WTC11 (cell line): ENCODE measurements at regions not wholly inside any gene's neighbourhood (a gene's known extent, or its start where the extent isn't known, plus 50 kb on each side); places are given as distances from the start of the nearest gene placed in this dataset.

Source experiments
- ATAC-seq: fragments of 200-7000 bp; cut with Tn5 transposase; 2 replicates; pipeline ENCODE4 v1.10.0; 2021; ENCODE audit warnings: mild to moderate bottlenecking, moderate library complexity
- CTCF ChIA-PET: fragments of 300-600 bp; sonication (Branson Sonifier 250); formaldehyde crosslinking; loops from one replicate; lab custom pipeline; 2021; ENCODE audit warnings: antibody characterized with exemption; lab: Charles Lee
- POLR2A ChIA-PET: fragments of 350-600 bp; sonication (Branson Sonifier 250); formaldehyde crosslinking; loops from one replicate; lab custom pipeline; 2021; ENCODE audit warnings: antibody characterized with exemption; lab: Charles Lee
- DNase-seq: peaks from one replicate; pipeline ENCODE4 v3.0.0; 2021; ENCODE audit warnings: low spot score
- H3K27ac Mint-ChIP-seq: 2 replicates; pipeline ENCODE4 v1.8.0; 2021; ENCODE audit warnings: mixed read lengths
- H3K27me3 Mint-ChIP-seq: 2 replicates; pipeline ENCODE4 v1.8.0; 2021; ENCODE audit warnings: low read depth, mild to moderate bottlenecking, moderate library complexity, mixed read lengths
- H3K36me3 Mint-ChIP-seq: 2 replicates; pipeline ENCODE4 v1.8.0; 2021; ENCODE audit warnings: mixed read lengths
- H3K4me1 Mint-ChIP-seq: 2 replicates; pipeline ENCODE4 v1.8.0; 2022; ENCODE audit warnings: mixed read lengths
- H3K4me3 Mint-ChIP-seq: 2 replicates; pipeline ENCODE4 v1.8.0; 2021; ENCODE audit warnings: mild to moderate bottlenecking, moderate library complexity, mixed read lengths
- H3K9me3 Mint-ChIP-seq: 2 replicates; pipeline ENCODE4 v1.8.0; 2021; ENCODE audit warnings: mixed read lengths
- AR ChIP-seq: fragments of 250-450 bp; sonication (Bioruptor Pico); IDR thresholded peaks from 2 replicates; pipeline ENCODE4 v1.9.0; 2021; ENCODE audit warnings: mild to moderate bottlenecking
- ATF2 ChIP-seq: sonication (generic); formaldehyde crosslinking; IDR thresholded peaks from 2 replicates; pipeline ENCODE4 v1.8.1; 2022; ENCODE audit warnings: low read depth, missing genetic modification reagents, borderline replicate concordance
- GABPB1 ChIP-seq: sonication (generic); formaldehyde crosslinking; IDR thresholded peaks from 2 replicates; pipeline ENCODE4 v1.8.1; 2023; ENCODE audit warnings: mild to moderate bottlenecking, missing genetic modification reagents
- GTF2I ChIP-seq: fragments of 250-450 bp; sonication (Bioruptor Pico); conservative IDR thresholded peaks from 2 replicates; pipeline ENCODE4 v1.4.0; 2021; ENCODE audit warnings: mild to moderate bottlenecking
- JAZF1 ChIP-seq: fragments of 250-450 bp; sonication (Bioruptor Pico); IDR thresholded peaks from 2 replicates; pipeline ENCODE4 v1.9.0; 2021; ENCODE audit warnings: moderate library complexity, mild to moderate bottlenecking, inconsistent platforms
- NFE2L1 ChIP-seq: sonication (generic); formaldehyde crosslinking; IDR thresholded peaks from 2 replicates; pipeline ENCODE4 v1.8.1; 2023; ENCODE audit warnings: missing genetic modification reagents
- NFYB ChIP-seq: sonication (generic); formaldehyde crosslinking; conservative IDR thresholded peaks from 2 replicates; pipeline ENCODE4 v1.8.0; 2022; ENCODE audit warnings: low read depth, missing genetic modification reagents
- STAT6 ChIP-seq: sonication (generic); formaldehyde crosslinking; conservative IDR thresholded peaks from 2 replicates; pipeline ENCODE4 v1.8.1; 2023; ENCODE audit warnings: mild to moderate bottlenecking, low read depth, missing genetic modification reagents, moderate library complexity
- USF1 ChIP-seq: sonication (generic); formaldehyde crosslinking; IDR thresholded peaks from 2 replicates; pipeline ENCODE4 v1.8.0; 2022; ENCODE audit warnings: mild to moderate bottlenecking, missing genetic modification reagents
- ZBTB21 ChIP-seq: sonication (generic); formaldehyde crosslinking; IDR thresholded peaks from 2 replicates; pipeline ENCODE4 v1.8.1; 2023; ENCODE audit warnings: mild to moderate bottlenecking, missing genetic modification reagents, borderline replicate concordance
- ZMAT4 ChIP-seq: fragments of 250-450 bp; sonication (Bioruptor Pico); IDR thresholded peaks from 2 replicates; pipeline ENCODE4 v1.9.0; 2021; ENCODE audit warnings: mild to moderate bottlenecking
- ZNF138 ChIP-seq: sonication (generic); formaldehyde crosslinking; conservative IDR thresholded peaks from 2 replicates; pipeline ENCODE4 v1.8.1; 2022; ENCODE audit warnings: mild to moderate bottlenecking, moderate library complexity, missing genetic modification reagents
- TF ChIP-seq, protein P1 (sequence below): sonication (generic); formaldehyde crosslinking; IDR thresholded peaks from 2 replicates; pipeline ENCODE4 v1.8.1; 2023; ENCODE audit warnings: mild to moderate bottlenecking, missing genetic modification reagents, moderate library complexity
- TF ChIP-seq, protein P2 (sequence below): sonication (generic); formaldehyde crosslinking; IDR thresholded peaks from 2 replicates; pipeline ENCODE4 v1.8.1; 2022; ENCODE audit warnings: low read depth, mild to moderate bottlenecking, moderate library complexity, missing genetic modification reagents, borderline replicate concordance
- TF ChIP-seq, protein P3 (sequence below): fragments of 250-450 bp; sonication (Bioruptor Pico); IDR thresholded peaks from 2 replicates; pipeline ENCODE4 v1.9.0; 2021; ENCODE audit warnings: moderate library complexity, mild to moderate bottlenecking, inconsistent platforms, borderline replicate concordance
- TF ChIP-seq, protein P4 (sequence below): sonication (generic); formaldehyde crosslinking; IDR thresholded peaks from 2 replicates; pipeline ENCODE4 v1.8.0; 2022; ENCODE audit warnings: missing genetic modification reagents

DNA sequence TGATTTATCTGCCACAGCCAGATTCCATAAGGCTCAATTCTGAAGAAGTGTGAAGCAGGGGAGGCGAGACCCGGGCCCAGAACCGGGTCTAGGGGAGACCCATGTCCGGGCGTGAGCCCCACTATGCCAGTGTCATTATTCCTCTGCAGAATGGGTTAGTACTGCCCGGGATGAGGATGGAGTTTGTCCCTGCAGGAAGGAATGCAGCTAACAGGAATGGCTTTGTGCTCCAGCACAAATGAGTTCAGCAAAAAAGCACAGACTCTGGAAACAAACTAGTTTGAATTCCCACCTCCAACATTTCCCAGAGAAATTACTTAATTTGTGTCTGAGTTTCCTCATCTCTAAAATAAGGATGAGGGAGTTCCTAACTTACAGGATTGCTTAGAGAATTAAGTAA is 202.9 kb downstream of the SYK start (continued):
- no peak for TF ChIP-seq ATF2 (CRISPR knock-in tag)
- TF ChIP-seq STAT6 (CRISPR knock-in tag) = no peak
- TF ChIP-seq, protein P1, sequence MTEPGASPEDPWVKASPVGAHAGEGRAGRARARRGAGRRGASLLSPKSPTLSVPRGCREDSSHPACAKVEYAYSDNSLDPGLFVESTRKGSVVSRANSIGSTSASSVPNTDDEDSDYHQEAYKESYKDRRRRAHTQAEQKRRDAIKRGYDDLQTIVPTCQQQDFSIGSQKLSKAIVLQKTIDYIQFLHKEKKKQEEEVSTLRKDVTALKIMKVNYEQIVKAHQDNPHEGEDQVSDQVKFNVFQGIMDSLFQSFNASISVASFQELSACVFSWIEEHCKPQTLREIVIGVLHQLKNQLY (CRISPR knock-in tag) = no peak
- TF ChIP-seq, protein P2, sequence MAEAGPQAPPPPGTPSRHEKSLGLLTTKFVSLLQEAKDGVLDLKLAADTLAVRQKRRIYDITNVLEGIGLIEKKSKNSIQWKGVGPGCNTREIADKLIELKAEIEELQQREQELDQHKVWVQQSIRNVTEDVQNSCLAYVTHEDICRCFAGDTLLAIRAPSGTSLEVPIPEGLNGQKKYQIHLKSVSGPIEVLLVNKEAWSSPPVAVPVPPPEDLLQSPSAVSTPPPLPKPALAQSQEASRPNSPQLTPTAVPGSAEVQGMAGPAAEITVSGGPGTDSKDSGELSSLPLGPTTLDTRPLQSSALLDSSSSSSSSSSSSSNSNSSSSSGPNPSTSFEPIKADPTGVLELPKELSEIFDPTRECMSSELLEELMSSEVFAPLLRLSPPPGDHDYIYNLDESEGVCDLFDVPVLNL = no peak
- TF ChIP-seq NFYB (CRISPR knock-in tag) = no peak
- TF ChIP-seq ZBTB21 = no peak
- TF ChIP-seq NFE2L1 (CRISPR knock-in tag) = no peak
- no peak for TF ChIP-seq USF1 (CRISPR knock-in tag)
- no peak for TF ChIP-seq GTF2I (CRISPR knock-in tag)
- no peak for TF ChIP-seq ZMAT4
- no peak for TF ChIP-seq AR (CRISPR knock-in tag)
- TF ChIP-seq GABPB1 (CRISPR knock-in tag) = no peak
- no peak for TF ChIP-seq JAZF1
- TF ChIP-seq, protein P3, sequence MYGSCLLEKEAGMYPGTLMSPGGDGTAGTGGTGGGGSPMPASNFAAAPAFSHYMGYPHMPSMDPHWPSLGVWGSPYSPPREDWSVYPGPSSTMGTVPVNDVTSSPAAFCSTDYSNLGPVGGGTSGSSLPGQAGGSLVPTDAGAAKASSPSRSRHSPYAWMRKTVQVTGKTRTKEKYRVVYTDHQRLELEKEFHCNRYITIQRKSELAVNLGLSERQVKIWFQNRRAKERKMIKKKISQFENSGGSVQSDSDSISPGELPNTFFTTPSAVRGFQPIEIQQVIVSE = no peak
- TF ChIP-seq, all 79 proteins: peak for 0

DNA sequence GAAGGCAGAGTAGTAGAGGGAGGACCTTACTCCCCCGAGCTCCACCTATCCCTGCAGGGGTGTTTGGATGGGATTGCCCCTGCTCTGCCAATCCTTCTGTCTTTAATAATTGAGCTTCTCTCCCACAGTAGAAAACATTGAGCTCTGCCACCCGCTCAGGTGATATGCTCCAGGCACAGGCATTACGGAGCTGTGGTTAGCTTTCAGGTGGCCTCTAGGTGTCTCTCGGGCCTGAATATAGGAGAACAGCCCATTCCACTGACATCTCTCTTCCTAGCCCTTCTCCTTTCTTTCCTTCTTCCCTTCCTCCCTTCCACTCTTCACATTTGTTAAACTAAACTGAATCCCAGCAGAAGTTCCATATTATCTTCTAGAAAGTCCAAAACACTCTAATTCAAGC is 203.4 kb downstream of the SYK start:
- H3K27me3 Mint-ChIP-seq = no peaks in the 10 kb centered on the region; the same call in 1 of the 2 replicates
- no peak overlapping the region for H3K27ac Mint-ChIP-seq

More for the DNA sequence above, 203.4 kb downstream of the SYK start:
- Mint-ChIP-seq H3K4me3 (no peak overlapping the region), H3K9me3 (peaks cover 23% of the 10 kb centered on the region), H3K4me1 (no peaks in the 10 kb centered on the region), H3K36me3 (peaks cover 14% of the 10 kb centered on the region)
- CTCF ChIA-PET = interaction anchor here (0.5 to 2.5 kb wide), 18 partner anchors 9 to 722 kb away, joined by 3 to 24 read pairs (median 3); no protein-coding TSS in a partner anchor
- POLR2A ChIA-PET = no interaction called here
- TF ChIP-seq, protein P4, sequence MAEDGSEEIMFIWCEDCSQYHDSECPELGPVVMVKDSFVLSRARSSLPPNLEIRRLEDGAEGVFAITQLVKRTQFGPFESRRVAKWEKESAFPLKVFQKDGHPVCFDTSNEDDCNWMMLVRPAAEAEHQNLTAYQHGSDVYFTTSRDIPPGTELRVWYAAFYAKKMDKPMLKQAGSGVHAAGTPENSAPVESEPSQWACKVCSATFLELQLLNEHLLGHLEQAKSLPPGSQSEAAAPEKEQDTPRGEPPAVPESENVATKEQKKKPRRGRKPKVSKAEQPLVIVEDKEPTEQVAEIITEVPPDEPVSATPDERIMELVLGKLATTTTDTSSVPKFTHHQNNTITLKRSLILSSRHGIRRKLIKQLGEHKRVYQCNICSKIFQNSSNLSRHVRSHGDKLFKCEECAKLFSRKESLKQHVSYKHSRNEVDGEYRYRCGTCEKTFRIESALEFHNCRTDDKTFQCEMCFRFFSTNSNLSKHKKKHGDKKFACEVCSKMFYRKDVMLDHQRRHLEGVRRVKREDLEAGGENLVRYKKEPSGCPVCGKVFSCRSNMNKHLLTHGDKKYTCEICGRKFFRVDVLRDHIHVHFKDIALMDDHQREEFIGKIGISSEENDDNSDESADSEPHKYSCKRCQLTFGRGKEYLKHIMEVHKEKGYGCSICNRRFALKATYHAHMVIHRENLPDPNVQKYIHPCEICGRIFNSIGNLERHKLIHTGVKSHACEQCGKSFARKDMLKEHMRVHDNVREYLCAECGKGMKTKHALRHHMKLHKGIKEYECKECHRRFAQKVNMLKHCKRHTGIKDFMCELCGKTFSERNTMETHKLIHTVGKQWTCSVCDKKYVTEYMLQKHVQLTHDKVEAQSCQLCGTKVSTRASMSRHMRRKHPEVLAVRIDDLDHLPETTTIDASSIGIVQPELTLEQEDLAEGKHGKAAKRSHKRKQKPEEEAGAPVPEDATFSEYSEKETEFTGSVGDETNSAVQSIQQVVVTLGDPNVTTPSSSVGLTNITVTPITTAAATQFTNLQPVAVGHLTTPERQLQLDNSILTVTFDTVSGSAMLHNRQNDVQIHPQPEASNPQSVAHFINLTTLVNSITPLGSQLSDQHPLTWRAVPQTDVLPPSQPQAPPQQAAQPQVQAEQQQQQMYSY (CRISPR knock-in tag) = peak; percentile 44
- TF ChIP-seq ZNF138 (CRISPR knock-in tag) = no peak
- TF ChIP-seq, all 79 proteins: peak for 1
- ATAC-seq (peak; percentile 88), DNase-seq (no peak)
